ENCODE measurements at regions not wholly inside any gene's neighbourhood (a gene's known extent, or its start where the extent isn't known, plus 50 kb on each side); places are given as distances from the start of the nearest gene placed in this dataset.

DNA sequence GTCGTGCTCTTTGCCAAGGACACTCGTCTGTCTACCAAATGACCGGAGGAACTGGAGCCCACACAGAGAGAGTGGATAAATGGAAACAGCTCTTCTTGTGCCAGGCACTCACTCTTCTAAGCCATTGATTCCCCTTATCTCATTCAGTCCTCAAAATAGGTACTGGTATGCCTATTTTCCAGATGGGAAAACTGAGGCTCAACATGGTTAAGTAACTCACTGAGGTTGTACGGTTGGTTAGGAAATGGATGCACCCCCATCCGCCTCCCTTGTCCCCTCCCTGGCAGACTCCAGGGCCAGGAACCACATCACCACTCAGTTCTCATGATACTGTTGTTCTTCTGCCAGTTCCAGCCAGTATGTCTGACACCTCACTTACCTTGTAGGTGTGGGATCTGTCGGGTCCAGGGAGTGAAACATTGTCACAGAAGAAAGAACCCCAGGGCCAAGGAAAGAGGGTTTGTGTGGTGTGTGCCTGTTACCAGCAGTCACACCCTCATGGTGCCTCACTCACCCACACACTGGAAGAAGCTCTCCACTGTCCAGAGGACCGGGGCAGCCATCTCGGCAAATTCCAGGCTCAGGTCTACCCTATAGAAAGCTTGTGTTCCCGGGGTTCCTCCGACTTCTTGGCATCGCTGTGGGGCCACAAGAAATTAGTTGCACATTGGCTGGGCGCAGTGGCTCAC, 58.8 kb upstream of the TARDBP start:
- Histone ChIP-seq H3K79me2 (no peaks in the 10 kb centered on the region), H3K9me3 (ENCODE audit: low read depth) (no peaks in the 10 kb centered on the region), H3K4me3 (no peak overlapping the region), H3K4me2 (no peak overlapping the region), H3K27ac (no peak overlapping the region), H4K20me1 (ENCODE audit: insufficient read depth, poor library complexity, severe bottlenecking) (no peaks in the 10 kb centered on the region), H3K36me3 (replicated peaks; ENCODE audit: insufficient read depth, low read depth) (no peaks in the 10 kb centered on the region), H3K4me1 (ENCODE audit: insufficient read depth) (no peaks in the 10 kb centered on the region), H2AFZ (no peak overlapping the region), H3K9me2 (replicated peaks; ENCODE audit: insufficient read depth) (no peaks in the 10 kb centered on the region), H3K27me3 (no peaks in the 10 kb centered on the region)
- TF ChIP-seq, protein P1, sequence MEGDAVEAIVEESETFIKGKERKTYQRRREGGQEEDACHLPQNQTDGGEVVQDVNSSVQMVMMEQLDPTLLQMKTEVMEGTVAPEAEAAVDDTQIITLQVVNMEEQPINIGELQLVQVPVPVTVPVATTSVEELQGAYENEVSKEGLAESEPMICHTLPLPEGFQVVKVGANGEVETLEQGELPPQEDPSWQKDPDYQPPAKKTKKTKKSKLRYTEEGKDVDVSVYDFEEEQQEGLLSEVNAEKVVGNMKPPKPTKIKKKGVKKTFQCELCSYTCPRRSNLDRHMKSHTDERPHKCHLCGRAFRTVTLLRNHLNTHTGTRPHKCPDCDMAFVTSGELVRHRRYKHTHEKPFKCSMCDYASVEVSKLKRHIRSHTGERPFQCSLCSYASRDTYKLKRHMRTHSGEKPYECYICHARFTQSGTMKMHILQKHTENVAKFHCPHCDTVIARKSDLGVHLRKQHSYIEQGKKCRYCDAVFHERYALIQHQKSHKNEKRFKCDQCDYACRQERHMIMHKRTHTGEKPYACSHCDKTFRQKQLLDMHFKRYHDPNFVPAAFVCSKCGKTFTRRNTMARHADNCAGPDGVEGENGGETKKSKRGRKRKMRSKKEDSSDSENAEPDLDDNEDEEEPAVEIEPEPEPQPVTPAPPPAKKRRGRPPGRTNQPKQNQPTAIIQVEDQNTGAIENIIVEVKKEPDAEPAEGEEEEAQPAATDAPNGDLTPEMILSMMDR (IDR thresholded peaks at IDR 0.05; ENCODE audit: poor library complexity): no peak
- TF ChIP-seq EZH2phosphoT487 (IDR thresholded peaks at IDR 0.05; ENCODE audit: low read depth, severe bottlenecking, unreplicated experiment) (no peak), EZH2 (IDR thresholded peaks at IDR 0.05; ENCODE audit: borderline replicate concordance) (no peak)
- 95% methylated on average over 12 of the region's 12 CpGs for WGBS (ENCODE audit: low lambda C conversion rate, missing lambda C conversion rate)
- DNase-seq (ENCODE audit: low spot score): no peak

DNA sequence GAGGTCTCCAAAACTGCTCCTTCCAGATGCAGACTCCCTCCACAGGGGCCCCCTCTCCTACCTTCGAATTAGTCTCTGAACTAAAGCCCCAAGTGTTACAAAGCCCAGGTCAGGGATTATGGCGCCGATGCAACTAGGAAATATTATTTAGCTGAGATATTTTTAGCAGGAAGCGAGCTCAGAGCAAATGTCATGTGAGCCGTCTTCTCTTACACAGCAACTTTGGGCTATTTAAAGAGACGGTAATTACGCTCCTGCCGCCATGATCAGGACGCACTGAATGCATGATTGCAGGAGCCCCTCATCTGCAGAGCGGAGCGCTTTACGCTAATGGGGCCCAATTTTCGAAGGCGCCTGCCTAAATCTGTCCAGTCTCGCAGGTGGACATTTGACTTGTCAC, 55.3 kb upstream of the TARDBP start:
- DNase-seq (ENCODE audit: low spot score): no peak
- Histone ChIP-seq H3K4me1 (ENCODE audit: insufficient read depth) (no peaks in the 10 kb centered on the region), H4K20me1 (ENCODE audit: insufficient read depth, poor library complexity, severe bottlenecking) (no peaks in the 10 kb centered on the region), H3K9me2 (replicated peaks; ENCODE audit: insufficient read depth) (no peaks in the 10 kb centered on the region), H3K27ac (no peak overlapping the region), H2AFZ (no peak overlapping the region), H3K4me2 (no peak overlapping the region), H3K27me3 (no peaks in the 10 kb centered on the region), H3K4me3 (no peak overlapping the region), H3K9me3 (ENCODE audit: low read depth) (no peaks in the 10 kb centered on the region), H3K36me3 (replicated peaks; ENCODE audit: insufficient read depth, low read depth) (no peaks in the 10 kb centered on the region), H3K79me2 (no peaks in the 10 kb centered on the region)
- no peak for TF ChIP-seq EZH2phosphoT487 (IDR thresholded peaks at IDR 0.05; ENCODE audit: low read depth, severe bottlenecking, unreplicated experiment)
- no peak for TF ChIP-seq EZH2 (IDR thresholded peaks at IDR 0.05; ENCODE audit: borderline replicate concordance)
- TF ChIP-seq, protein P1 (IDR thresholded peaks at IDR 0.05; ENCODE audit: poor library complexity): no peak
- WGBS (ENCODE audit: low lambda C conversion rate, missing lambda C conversion rate): 88% methylated on average over 15 of the region's 15 CpGs

DNA sequence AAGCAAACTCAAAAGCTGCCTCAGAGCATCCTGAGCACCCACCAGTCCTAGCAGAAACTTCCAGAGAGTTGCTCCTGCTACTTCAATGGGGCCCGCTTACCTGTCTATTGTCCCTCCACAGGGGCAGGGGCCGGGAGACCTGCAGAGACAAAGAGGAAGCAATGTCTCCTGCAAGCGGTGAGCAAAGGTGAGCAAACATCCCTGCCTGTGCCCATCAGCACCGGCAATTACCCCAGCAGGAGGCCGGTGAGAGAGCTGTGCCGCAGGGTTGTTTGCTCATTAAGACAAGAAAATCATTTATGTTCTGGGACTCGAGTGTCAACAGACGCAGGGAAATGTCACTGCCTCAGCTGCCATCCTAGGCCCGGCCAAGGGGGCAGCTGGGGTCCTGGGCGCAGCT, 53.8 kb upstream of the TARDBP start:
- no peaks in the 10 kb centered on the region for H3K36me3 ChIP-seq (replicated peaks; ENCODE audit: insufficient read depth, low read depth)
- H3K79me2 ChIP-seq: no peaks in the 10 kb centered on the region
- H3K9me2 ChIP-seq (replicated peaks; ENCODE audit: insufficient read depth): no peaks in the 10 kb centered on the region
- H3K27me3 ChIP-seq: no peaks in the 10 kb centered on the region
- H3K27ac ChIP-seq: no peak overlapping the region
- no peak overlapping the region for H2AFZ ChIP-seq
- peak; percentile 43 for DNase-seq (ENCODE audit: low spot score)
- no peak overlapping the region for H3K4me3 ChIP-seq
- no peaks in the 10 kb centered on the region for H3K4me1 ChIP-seq (ENCODE audit: insufficient read depth)
- no peaks in the 10 kb centered on the region for H4K20me1 ChIP-seq (ENCODE audit: insufficient read depth, poor library complexity, severe bottlenecking)
- TF ChIP-seq EZH2phosphoT487 (IDR thresholded peaks at IDR 0.05; ENCODE audit: low read depth, severe bottlenecking, unreplicated experiment) (no peak), EZH2 (IDR thresholded peaks at IDR 0.05; ENCODE audit: borderline replicate concordance) (no peak)
- H3K4me2 ChIP-seq: no peak overlapping the region
- WGBS (ENCODE audit: low lambda C conversion rate, missing lambda C conversion rate): 42% methylated on average over 10 of the region's 10 CpGs
- no peaks in the 10 kb centered on the region for H3K9me3 ChIP-seq (ENCODE audit: low read depth)

DNA sequence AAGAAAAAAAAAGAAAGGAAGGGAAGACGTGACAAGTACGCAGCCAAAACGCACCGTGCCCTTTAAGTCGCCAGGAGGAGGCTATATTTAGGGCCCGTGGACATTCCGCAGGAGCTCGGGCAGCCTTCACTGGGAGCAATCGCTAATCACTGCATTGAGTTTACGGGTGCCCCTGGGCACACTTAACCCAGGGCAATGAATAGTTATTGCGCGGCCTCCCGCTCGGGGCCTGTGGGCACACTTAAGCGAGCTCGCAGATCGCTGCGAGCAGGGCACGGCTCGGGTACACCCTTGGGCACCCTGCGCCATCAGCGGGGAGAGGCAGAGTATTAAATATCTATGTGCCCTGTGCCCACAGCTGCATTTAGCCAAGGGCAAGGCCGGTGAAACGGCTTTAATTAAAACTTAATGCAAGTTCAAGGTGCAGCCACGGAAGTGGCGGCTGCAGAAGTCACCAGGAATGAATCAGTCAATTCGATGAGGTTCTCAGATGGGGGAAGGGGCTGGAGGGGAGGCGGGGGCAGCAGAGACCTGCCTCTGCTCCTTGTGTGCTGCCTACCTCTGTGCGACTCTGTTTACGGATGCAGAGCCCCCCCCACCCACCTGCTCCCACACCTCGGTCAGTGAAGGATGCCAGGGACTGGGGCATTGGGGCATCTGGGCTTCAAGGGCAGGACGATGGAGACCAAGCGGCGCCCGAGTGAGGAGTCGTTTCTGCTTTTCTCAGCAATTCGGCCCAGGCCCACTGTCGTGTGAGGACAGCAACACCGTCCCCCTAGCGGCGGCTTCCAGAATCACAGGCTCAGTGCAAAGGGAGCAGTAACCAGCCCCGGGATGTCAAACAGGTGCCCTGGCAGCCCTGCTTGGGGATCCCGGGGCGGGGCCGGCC, 51.8 kb upstream of the TARDBP start:
- Histone ChIP-seq H4K20me1 (ENCODE audit: insufficient read depth, poor library complexity, severe bottlenecking) (no peaks in the 10 kb centered on the region), H3K4me1 (ENCODE audit: insufficient read depth) (no peaks in the 10 kb centered on the region), H3K36me3 (replicated peaks; ENCODE audit: insufficient read depth, low read depth) (no peaks in the 10 kb centered on the region), H3K79me2 (no peaks in the 10 kb centered on the region), H3K4me2 (no peak overlapping the region), H3K27ac (no peak overlapping the region), H3K9me2 (replicated peaks; ENCODE audit: insufficient read depth) (no peaks in the 10 kb centered on the region), H3K27me3 (no peaks in the 10 kb centered on the region), H3K4me3 (no peak overlapping the region), H2AFZ (no peak overlapping the region), H3K9me3 (ENCODE audit: low read depth) (no peaks in the 10 kb centered on the region)
- DNase-seq (ENCODE audit: low spot score): peak; percentile 90
- 57% methylated on average over 42 of the region's 45 CpGs for WGBS (ENCODE audit: low lambda C conversion rate, missing lambda C conversion rate)
- no peak for TF ChIP-seq EZH2phosphoT487 (IDR thresholded peaks at IDR 0.05; ENCODE audit: low read depth, severe bottlenecking, unreplicated experiment)
- TF ChIP-seq, protein P1 (IDR thresholded peaks at IDR 0.05; ENCODE audit: poor library complexity): peak; percentile 77
